ENCODE measurements at regions not wholly inside any gene's neighbourhood (a gene's known extent, or its start where the extent isn't known, plus 50 kb on each side); places are given as distances from the start of the nearest gene placed in this dataset.

DNA sequence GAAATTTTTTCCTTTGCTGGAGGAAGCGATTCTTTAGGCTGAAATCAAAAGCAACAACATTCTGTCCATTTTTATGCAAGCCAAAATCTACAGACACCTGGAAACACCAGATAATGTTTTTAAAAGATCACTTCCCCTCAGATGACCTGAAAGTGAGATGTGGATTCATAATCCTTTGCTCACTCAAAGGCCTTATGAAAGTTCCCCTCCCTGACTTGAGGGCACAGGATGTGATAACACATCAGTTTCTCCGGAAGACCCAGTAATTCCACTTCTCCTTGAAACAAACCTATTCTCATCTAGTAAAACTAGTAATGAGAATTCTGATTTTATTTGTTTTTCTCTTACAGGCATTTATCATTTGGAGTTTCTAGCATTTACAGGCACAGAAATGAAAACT, 218.3 kb upstream of the RND3 start:
- no peak for DNase-seq (ENCODE audit: low spot score)

DNA sequence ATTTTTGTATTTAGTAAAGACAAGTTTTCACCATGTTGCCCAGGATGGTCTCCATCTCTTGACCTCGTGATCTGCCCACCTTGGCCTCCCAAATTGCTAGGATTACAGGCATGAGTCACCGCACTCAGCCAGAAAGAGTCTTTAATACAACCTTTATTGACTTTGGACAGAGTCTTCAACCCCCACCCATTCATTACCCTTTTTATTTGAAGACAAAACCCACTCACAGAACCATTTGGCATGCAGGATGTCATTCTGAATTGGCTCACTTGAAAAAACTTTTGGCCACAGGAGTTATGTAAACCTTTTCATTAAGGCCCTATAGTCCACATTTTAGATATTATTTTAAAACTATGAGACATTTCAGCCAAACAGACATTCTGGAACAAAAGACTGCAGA, 217.9 kb upstream of the RND3 start:
- no peak for DNase-seq (ENCODE audit: low spot score)

DNA sequence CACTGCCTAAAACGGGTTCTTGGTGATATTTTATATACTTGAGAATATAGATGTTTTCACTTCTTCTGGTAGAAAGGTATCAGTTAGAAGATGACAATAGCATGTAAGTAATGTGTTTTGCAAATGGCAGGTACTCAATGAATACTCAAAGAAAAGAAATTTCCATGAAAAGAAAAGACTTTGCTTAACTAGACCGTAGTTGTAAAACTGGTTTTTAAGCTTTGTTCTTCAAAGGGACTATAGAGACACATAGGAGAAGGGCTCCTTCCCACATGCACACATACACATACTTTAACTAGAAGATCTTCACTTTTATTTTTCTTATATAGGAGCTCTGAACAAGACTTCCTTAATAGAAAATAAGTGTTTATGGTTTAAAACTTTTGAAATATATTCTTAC, 215.3 kb upstream of the RND3 start:
- DNase-seq (ENCODE audit: low spot score) = no peak

DNA sequence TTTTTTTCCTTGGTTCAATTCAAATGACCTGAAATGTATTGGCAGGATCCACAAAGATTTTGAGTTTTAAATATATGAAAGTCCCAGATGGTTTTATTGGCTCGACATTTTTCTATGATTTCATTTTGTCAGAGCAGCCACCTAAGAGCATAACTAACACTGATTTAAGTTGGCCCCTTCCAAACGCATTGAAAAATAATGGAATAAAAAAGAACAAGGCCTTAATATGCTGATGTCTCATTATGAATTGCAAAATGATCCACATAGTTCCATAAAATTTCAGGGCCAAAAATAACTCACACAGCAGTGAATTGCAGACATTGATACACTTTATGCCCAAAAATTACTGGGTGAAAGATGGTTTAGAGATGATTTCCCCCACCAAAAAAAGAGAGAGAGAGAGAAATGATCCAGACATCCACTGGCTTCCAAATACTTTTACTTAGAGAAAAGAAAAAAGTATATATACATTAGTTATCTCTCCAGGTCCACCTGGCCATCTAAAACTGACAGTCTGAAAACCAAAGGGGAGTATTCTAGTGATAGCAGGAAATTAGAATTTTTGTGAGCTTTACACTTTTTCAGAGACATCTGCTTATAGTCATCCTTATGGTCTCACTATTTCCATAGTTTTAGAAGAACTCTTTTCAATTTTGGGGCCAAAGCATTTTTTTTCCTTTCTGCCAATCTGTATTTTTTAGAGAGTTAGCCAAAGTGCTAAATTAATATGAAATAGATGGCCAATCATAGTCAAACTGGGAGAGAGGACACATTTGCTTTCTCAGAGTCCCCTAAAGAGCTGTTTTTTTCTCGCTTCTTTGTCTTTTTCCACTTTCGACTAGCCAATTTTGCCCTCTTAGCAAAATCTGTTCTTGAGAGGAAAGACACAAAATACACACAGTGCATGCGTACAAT, 213.5 kb upstream of the RND3 start:
- DNase-seq (ENCODE audit: low spot score) = no peak

DNA sequence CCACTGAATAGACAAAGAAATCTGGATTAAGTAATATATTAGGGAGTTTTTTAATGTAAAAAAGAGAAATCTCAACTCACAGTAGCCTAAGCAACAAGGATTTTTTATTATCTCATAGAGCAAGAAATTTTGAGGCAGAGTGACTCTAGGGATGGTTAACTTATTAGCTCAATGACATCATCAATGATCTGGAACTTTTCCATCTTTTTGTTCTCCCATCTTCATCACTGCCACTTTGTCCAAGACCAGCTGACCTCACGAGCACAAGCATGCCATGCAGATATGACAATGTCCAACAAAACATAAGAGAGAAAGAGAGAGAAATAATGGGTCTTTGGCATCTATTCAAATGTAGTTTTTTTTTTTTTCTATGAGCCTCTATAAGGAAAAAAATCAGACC, 211.8 kb upstream of the RND3 start:
- no peak for DNase-seq (ENCODE audit: low spot score)

DNA sequence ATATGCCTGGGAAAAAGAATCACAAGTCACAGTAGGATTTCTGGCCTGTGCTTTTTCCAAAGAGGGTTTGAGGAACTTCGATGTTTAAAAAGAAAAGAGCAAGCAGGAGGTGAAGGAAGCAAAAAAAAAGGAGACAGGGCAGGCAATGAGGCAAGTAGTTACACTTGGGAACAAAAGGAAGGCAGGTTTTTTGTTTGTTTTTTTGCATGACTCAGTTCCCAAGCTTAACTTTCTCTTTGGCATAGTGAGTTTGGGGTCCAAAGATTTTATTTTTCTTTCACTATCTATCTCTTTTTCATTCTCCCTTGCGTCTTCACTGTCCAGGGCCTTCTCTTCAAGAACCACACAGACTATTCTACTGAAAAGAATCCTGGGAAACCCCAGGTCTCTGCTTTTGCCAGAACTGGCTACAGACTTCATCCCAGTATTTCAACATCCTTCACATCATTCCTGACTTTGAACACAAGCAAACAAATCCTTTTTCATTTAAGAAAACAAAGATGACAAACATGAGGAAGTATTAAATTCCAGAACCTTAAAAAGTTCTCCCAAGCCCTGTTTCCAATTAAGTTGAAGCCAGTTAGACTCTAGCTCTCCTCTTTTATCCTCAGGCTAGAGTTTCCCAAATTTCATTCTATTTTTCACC, 210.7 kb upstream of the RND3 start:
- DNase-seq (ENCODE audit: low spot score) = no peak

DNA sequence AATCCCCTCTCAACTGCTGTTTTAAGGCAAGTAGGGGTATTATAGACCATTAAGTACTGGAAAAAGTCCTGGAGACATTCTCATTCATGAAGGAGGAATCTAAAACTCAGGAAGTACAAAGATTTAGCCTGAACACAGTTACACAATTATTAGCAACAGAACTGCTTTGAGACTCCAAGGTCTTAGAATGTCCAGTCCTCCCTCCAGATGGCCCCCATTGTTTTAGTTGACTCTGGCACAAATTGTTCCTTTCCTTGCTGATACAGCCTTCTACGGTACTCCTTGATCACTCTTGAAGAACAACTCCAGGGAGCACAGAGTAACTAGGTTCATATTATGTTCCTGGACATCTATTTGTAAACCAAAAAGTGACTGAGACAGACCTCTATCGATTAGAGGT, 210.1 kb upstream of the RND3 start:
- DNase-seq (ENCODE audit: low spot score) = no peak

DNA sequence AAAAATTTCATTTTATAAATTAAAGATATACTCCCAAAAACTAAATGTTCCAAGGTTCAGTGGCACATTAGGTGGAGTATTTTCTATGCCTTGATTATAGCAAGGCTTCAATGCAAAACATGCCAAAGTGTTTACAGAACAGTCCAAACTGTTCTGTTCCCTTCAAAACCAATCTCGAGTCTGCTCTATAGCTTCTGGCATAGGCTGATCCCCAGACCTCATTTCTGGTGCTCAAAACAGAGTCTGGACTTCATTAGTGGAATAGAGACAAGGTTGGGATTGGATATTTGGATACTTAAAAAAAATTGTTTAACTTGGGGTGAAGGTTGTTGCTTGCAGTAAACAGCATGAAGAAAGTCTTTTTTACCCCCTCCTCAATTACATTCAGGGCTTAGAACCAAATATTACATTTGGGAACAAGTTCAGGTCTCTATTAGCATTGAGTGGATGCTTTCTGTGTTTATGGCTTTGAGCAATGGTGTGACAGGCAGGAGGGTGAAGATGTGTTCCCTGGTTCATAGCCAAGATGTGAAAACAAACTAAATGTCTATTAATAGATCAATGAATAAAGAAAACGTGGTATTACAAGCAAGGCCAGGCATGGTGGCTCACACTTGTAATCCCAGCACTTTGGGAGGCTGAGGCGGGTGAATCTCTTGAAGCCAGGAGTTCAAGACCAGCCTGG, 208.1 kb upstream of the RND3 start:
- no peak for DNase-seq (ENCODE audit: low spot score)

DNA sequence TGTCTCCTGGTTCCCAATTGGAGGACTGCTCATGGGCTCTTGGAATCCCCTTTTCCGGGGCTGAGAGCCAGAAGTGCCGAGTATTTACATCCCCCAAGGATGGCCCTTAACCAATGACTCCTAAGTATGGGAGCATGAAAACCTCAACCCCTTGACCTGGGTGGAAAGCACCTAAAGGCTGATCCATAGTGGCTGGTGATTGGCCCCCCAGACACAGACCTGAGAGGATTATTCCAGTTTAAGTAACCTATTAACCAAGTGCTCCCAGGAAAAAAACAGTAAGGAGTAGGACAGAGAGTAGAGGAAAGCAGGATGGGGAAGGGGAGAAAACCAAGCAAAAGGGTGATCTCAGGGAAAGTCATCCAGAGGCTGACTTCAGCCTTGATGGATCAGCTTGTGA, 206.1 kb upstream of the RND3 start:
- DNase-seq (ENCODE audit: low spot score) = no peak

DNA sequence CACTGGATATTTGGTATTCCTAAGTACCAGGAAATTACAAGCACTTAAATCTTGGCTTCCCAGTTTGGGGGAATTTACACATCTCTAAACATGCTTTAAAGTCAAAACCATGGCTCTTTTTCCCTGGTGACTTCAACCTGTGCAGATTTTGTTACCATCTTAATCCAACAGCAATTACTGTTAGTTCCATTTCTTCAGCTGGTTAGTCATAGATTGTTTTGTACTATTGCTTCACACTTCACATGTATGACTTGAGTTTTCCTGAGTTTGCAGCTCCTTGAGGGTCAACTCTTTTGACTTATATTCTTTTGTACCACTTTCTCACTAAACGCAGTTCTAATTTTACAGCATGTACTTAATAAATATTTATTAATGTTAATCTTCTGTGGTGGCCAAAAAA, 203.4 kb upstream of the RND3 start:
- DNase-seq (ENCODE audit: low spot score) = no peak

DNA sequence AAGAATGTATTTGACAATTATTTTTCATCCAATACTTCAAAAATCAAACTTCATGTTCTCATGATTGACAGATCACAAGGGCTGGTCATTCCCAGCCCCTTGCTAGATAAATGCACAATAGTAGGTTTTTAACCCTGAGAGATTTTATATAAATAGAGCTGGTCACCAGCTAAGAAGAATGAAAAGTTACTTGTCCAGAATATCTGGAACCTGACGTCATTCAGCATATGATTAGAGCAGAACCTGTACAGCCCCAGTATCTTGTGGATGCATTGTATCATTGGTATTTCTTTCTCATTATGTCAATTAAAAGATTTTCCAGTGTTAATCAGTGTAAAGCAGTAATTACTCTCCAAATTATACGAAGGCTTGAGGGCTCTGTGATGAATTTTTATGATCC, 202.8 kb upstream of the RND3 start:
- DNase-seq (ENCODE audit: low spot score) = no peak

DNA sequence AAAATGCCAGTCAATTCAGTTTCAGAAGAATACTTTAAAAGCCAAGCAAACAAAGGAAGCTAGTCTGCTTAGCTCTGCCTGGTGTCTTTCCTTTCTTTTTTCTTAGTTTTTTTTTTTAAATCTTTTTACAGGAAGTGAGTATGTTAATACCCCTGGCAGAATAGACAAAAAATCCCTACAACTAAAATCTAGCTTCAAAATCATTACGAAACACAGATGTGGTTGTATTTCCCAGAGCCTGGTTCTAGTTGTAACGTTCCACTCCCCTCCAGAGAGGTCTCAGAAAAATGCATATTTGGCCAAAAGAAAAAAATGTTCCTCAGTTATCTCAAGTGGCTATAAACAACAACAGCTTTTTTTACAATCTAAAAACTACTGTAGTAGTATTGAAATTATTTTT, 202.1 kb upstream of the RND3 start:
- no peak for DNase-seq (ENCODE audit: low spot score)

DNA sequence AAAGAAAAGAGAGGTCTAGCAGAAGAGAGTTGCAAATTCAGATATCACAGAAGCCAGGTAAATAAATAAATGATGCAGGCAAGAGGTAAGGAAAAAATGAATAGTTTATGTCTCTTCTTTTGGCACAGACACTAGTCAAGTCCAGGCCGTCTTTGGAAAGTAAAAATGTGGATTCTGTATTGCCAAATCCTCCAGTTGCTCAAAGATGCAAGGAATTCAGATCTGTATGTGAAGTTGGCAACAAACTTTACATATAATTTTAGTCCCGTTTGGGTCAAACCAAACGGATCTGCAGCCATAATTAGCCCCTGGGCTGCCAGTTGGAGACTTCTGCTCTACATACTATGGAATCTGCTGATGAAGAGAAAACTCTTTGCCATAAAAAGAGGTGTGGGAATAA, 200.5 kb upstream of the RND3 start:
- DNase-seq (ENCODE audit: low spot score) = no peak

DNA sequence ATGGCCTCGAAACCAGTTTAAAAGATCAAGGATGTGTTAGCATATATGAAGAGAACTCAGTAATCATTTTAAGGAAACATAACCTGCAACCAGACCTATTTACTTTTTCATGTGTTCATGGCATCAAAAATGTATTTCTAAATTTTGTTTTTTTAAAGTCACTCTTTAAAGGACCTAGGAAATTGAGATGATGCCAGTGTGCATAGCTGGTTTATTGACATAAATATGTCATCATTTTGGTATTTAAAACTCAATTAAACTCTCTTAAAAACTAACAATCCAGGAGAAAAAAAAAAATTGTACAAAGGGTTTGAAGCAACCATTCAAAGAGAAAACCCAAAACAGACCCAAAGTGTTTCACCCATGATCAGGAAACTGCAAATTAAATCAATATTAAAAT, 198.9 kb upstream of the RND3 start:
- no peak for DNase-seq (ENCODE audit: low spot score)

DNA sequence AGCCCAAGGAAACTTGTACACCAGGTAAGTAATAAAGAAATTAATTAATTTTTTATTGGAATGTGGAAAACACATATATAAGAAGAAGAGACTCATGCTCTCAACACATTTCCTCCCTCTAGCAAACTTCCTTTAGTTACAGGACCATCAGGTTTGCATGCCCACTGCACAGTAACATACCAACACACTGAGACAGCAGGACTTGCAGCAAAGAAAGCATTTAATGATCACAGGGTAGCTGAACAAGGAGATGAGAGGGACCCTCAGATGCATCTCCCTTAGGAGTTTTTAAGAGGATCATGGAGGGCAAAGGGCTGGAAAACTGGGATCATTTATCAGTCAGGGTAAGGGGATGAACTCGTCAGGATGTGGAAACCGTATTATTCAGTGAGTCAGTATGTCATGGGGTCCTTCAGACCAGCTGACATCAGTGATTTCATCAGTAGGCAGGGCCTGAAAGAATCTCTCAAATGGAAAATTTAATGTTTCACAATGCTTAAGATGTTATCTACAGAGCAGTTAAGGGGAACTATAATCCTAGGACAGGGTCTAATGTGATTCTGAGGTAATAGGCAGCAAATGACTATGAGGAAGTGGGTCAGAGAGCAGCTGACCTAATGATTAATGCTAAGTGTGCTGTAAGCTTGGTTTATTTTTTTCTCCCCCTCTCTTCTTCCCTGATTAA, 193.8 kb upstream of the RND3 start:
- DNase-seq (ENCODE audit: low spot score) = no peak

DNA sequence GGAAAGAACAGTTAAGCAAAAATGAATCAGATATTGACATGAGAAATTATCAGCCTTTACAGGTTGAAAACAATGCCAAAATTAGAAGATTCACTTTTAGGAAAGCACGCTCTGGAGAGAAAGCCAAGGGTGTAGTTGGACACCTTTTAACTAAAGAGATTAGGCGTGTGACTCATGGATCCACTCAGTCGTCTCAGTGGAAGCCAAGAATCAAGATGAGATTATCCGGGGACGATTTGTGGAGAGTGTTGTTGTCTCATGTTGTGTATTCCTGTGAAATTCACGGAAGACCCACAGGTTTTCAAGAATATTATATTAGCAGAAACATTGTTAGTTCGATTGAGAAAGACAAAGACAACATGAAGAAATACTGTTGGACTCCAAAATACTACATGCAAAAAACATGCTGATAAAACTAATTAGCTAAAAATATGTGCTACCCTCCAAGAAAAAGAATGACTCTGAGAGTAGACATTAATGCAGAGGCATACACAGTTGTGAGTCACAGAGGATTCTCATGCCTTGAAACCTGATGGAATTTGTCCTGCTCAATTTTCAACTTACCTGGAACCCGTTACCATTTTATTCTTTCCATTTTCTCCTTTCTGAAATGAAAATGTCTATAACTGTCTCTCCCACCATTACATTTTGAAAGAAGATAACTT, 192.1 kb upstream of the RND3 start:
- DNase-seq (ENCODE audit: low spot score) = no peak

DNA sequence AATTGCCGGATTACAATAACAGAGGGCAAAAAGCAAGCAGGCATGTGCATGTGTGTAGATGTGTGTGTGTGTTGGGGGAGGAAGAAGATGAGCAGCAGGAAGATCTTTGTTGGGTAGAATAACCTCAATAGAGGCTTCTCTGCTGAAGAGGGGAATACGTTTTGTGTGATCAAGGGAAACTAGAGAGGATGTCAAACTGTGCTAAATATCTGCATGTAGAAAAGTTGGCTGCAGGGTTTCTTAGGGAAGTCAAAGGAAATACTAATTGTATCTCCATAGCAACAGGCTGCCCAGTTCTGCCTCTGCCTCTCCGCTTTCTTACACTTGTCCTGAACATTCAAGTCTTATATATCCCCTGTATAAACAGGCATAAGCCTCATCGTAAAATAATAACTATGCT, 190.1 kb upstream of the RND3 start:
- DNase-seq (ENCODE audit: low spot score) = no peak

DNA sequence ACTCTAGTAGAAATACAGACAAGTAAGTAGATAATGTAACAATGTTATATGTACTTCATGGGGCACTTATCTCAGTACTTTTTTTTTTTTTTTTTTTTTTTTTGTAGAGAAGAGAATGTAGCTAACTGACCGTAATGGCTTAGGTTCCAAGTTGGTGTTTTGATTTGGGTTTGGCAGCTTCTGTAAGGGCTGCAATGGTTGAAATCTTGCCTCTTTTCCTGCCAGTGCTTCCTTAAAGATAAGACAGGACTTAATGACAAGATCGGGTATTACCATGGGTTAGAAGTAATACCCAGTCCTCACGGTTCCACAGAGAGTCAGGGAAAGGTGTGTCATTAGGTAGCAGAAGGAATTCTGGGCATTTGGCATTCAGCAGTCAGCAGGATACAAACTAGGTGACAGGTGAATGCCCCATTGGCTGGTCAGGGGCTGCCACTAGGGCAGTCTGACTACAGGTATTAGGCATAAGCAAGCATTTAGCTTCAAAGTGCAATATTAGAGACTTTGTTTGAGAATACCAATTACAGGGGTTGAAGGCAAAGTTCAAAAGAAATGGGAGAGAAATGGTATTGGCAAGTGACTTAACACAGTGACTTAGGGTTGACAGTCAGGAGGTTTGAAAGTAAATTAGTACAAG, 189.4 kb upstream of the RND3 start:
- DNase-seq (ENCODE audit: low spot score) = no peak

DNA sequence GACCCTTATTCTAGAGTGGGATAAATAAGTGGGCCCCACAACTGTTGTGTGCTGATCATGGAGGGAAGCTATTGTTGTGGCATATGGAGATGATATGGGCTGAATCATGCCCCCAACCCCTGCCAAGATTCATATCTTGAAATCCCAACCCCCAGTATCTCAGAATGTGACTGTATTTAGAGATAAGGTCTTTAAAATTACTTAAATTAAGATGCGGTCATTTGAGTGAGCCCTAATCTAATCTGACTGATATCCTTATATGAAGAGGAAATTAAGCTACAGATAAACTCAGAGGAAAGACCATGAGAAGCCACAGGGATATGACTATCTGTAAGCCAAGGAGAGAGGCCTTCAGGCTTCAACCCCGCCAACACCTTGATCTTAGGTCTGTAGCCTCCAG, 188.3 kb upstream of the RND3 start:
- DNase-seq (ENCODE audit: low spot score) = no peak

DNA sequence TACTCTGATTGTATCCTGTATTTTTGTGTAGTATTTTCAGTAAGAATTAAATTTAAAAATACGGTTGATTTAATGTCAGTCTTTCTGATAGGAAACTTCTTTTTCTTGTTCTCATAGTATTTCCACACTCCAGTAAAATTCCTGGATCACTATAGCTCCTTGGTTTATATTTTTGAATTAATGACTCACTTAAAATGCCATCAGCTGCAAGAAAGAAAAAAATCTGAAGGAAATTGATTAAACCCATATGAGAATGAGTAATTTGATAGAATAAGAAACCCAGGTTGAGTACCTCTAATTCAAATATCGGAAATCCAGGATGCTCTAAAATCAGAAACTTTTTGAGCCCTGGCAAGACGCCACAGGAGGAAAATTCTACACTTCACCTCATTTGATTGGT, 186.8 kb upstream of the RND3 start:
- DNase-seq (ENCODE audit: low spot score) = no peak

DNA sequence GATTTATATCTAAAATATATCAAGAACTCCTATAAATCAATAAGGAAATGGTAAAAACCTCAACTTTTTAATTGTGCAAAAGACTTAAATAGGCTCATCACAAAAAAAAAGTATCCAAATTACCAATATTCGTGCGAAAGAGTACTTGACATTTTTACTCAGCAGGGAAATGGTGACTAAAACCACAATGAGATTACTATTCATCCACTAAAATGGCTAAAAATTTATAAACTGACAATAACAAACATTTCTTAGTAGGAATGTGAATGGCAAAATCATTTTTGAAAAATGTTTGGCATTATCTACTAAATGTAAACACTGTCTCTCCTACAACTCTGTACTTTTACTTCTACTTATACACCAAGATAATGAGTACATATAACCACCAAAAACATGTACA, 184.8 kb upstream of the RND3 start:
- DNase-seq (ENCODE audit: low spot score) = no peak

DNA sequence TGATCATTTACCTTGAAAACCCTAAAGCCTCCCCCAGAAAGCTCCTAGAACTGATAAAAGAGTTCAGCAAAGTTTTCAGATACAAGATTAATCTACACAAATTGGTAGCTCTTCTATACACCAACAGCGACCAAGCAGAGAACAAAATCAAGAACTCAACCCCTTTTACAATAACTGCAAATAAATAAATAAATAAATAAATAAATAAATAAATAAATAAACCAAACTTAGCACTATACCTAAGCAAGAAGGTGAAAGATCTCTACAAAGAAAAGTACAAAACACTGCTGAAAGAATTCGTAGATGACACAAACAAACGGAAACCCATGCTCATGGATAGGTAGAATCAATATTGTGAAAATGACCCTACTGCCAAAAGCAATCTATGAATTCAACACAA, 182.0 kb upstream of the RND3 start:
- no peak for DNase-seq (ENCODE audit: low spot score)

All from LoVo (cell line).